ENCODE measurements at regions not wholly inside any gene's neighbourhood (a gene's known extent, or its start where the extent isn't known, plus 50 kb on each side); places are given as distances from the start of the nearest gene placed in this dataset.

DNA sequence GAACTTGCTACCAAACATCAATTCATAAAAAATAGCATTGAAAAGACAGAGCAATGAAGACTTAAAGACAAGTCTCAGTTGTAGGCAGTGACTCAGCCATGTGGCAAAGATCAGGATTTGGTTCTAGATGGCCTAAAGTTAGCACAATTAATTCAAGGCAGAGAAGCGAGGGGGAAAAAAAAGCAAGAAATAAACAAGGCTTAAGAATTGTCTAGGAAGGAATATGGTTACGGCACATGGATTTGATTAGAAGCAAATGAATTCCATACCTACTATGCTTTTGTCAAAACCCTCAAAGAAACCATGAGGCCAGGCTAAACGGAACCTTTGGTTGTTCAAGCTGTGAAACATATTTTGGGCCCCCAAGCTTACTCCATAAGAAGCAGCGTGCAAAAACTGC, 362.2 kb upstream of the KCNH7 start:
- TF ChIP-seq, protein P1, sequence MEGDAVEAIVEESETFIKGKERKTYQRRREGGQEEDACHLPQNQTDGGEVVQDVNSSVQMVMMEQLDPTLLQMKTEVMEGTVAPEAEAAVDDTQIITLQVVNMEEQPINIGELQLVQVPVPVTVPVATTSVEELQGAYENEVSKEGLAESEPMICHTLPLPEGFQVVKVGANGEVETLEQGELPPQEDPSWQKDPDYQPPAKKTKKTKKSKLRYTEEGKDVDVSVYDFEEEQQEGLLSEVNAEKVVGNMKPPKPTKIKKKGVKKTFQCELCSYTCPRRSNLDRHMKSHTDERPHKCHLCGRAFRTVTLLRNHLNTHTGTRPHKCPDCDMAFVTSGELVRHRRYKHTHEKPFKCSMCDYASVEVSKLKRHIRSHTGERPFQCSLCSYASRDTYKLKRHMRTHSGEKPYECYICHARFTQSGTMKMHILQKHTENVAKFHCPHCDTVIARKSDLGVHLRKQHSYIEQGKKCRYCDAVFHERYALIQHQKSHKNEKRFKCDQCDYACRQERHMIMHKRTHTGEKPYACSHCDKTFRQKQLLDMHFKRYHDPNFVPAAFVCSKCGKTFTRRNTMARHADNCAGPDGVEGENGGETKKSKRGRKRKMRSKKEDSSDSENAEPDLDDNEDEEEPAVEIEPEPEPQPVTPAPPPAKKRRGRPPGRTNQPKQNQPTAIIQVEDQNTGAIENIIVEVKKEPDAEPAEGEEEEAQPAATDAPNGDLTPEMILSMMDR (IDR thresholded peaks at IDR 0.05): no peak
- intact Hi-C loops (cut with DNase I, micrococcal nuclease): no loop called here
- Histone ChIP-seq H3K4me3 (no peak overlapping the region), H3K4me1 (ENCODE audit: low read depth) (no peaks in the 10 kb centered on the region), H3K36me3 (ENCODE audit: low read depth) (no peaks in the 10 kb centered on the region), H3K9me3 (no peaks in the 10 kb centered on the region)
- no peak for DNase-seq
- no peak for ATAC-seq

DNA sequence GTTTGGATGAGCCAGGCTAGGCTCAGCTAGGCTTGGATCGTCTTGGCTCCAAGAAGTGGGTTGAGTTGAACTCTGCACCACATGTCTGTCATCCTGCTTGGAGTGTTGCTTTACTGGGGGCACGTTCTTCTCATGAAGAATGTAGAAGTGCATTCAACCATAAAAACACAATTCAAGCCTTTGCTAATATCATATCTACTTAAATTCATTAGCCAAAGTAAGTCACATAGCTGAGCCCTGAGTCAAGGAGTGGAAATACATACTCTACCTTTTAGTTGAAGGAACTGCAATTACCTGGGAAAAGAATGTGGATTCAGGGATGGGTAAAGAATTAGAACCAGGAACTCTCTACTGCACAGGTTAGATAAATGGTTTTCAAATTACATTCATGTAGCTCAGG, 360.4 kb upstream of the KCNH7 start:
- no peaks in the 10 kb centered on the region for H3K36me3 ChIP-seq (ENCODE audit: low read depth)
- no peaks in the 10 kb centered on the region for H3K4me1 ChIP-seq (ENCODE audit: low read depth)
- no peak overlapping the region for H3K4me3 ChIP-seq
- ATAC-seq (no peak), DNase-seq (no peak)
- H3K9me3 ChIP-seq: no peaks in the 10 kb centered on the region
- TF ChIP-seq, protein P1 (IDR thresholded peaks at IDR 0.05): no peak
- intact Hi-C loops (cut with DNase I, micrococcal nuclease): no loop called here

GRCh38 chr2:163198007-163198406, 359.4 kb upstream of the KCNH7 start:
- no peak overlapping the region for H3K4me3 ChIP-seq
- H3K36me3 ChIP-seq (ENCODE audit: low read depth): no peaks in the 10 kb centered on the region
- TF ChIP-seq, protein P1 (IDR thresholded peaks at IDR 0.05): no peak
- ATAC-seq (no peak), DNase-seq (no peak)
- intact Hi-C loops (cut with DNase I, micrococcal nuclease): no loop called here
- no peaks in the 10 kb centered on the region for H3K4me1 ChIP-seq (ENCODE audit: low read depth)
- no peaks in the 10 kb centered on the region for H3K9me3 ChIP-seq

DNA sequence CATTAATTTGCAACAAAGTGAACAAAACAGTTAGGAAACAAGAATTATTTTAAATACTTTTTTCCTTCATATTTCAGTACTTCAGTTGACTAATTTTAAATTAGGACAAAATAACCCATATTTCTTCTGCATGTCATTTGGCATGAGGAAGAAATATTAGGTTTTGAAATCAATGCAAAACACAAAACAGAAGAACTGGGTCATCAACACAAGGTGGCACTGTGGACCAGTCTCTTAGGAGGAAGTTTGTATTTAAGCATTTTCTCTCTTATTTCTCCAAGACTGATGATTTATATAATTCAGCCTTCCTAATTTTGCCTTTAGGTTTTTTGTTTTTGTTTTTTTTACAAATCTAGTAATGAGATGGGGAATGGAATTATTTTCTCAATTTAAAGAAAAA, 352.8 kb upstream of the KCNH7 start:
- Histone ChIP-seq H3K4me3 (no peak overlapping the region), H3K36me3 (ENCODE audit: low read depth) (no peaks in the 10 kb centered on the region), H3K9me3 (no peaks in the 10 kb centered on the region), H3K4me1 (ENCODE audit: low read depth) (no peaks in the 10 kb centered on the region)
- TF ChIP-seq, protein P1 (IDR thresholded peaks at IDR 0.05): peak; percentile 33
- no peak for ATAC-seq
- intact Hi-C loops (cut with DNase I, micrococcal nuclease): no loop called here
- peak in 1 of 3 donors; percentile 19 for DNase-seq

GRCh38 chr2:163187995-163188655, 349.6 kb upstream of the KCNH7 start:
- TF ChIP-seq, protein P1 (IDR thresholded peaks at IDR 0.05): no peak
- Histone ChIP-seq H3K4me1 (ENCODE audit: low read depth) (no peaks in the 10 kb centered on the region), H3K9me3 (no peaks in the 10 kb centered on the region), H3K36me3 (ENCODE audit: low read depth) (no peaks in the 10 kb centered on the region), H3K4me3 (no peak overlapping the region)
- intact Hi-C loops (cut with DNase I, micrococcal nuclease): no loop called here
- DNase-seq (no peak), ATAC-seq (no peak)

DNA sequence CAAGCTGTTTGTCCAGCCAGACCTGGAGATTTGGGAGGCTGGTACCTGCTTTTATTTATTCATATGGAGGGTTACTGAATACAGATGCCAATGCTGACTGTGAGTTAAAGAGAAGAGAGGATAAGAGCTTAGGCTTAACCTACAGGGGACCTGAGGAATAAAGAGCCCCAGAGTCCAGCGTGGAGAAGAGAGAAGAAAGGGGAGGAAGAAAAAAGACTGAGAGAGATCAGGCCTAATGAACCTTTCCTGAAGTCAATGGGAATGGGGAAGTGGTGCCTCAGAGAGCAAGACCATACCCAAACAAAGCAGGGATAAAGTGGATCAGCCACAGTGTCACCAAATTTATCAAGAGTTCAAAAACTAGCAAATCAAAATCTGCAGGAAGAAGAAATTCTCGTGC, 348.6 kb upstream of the KCNH7 start:
- DNase-seq (no peak), ATAC-seq (no peak)
- Histone ChIP-seq H3K4me1 (ENCODE audit: low read depth) (no peaks in the 10 kb centered on the region), H3K36me3 (ENCODE audit: low read depth) (no peaks in the 10 kb centered on the region), H3K9me3 (no peaks in the 10 kb centered on the region), H3K4me3 (no peak overlapping the region)
- TF ChIP-seq, protein P1 (IDR thresholded peaks at IDR 0.05): no peak
- intact Hi-C loops (cut with DNase I, micrococcal nuclease): no loop called here

Measured in mucosa of descending colon (tissue), 3 donors.